IMR-90 (cell line): ENCODE measurements at regions not wholly inside any gene's neighbourhood (a gene's known extent, or its start where the extent isn't known, plus 50 kb on each side); places are given as distances from the start of the nearest gene placed in this dataset.
A peak's percentile ranks its signal among the peaks of the same experiment; 100 is the strongest.

Experiments used
- ATAC-seq: fragments of 200-7000 bp; cut with Tn5 transposase; 2 replicates; pipeline ENCODE4 v1.9.1; 2020; ENCODE audit warnings: low read depth, mild to moderate bottlenecking, moderate library complexity
- BruUV-seq: library from RNA; stranded (reverse); fragments of 400-500 nt; replicated peaks from 2 replicates; lab custom pipeline; 2021; lab: Mats Ljungman, UMichigan
- CTCF ChIA-PET: fragments of 300-600 bp; formaldehyde crosslinking; extraction: SDS; loops from one replicate; lab custom pipeline; 2021; ENCODE audit warnings: antibody characterized with exemption; lab: Yijun Ruan, JAX
- POLR2A ChIA-PET: fragments of 300-600 bp; sonication (Branson Sonifier 250); formaldehyde crosslinking; loops from one replicate; lab custom pipeline; 2022; ENCODE audit warnings: antibody characterized with exemption; ENCODE audit not compliant: unreplicated experiment; lab: Charles Lee
- DNase-seq: peaks from one replicate; pipeline ENCODE4 v3.0.0; 2013
- H2AFZ ChIP-seq: replicated peaks from 2 replicates; pipeline ENCODE3; 2013; ENCODE audit warnings: low read length, mild to moderate bottlenecking; ENCODE audit not compliant: poor library complexity
- H2AK5ac ChIP-seq: 2 replicates; pipeline ENCODE4 v1.6.1; 2013; ENCODE audit warnings: low read depth, low read length, inconsistent platforms
- H2AK9ac ChIP-seq: replicated peaks from 2 replicates; pipeline ENCODE3; 2013; ENCODE audit warnings: mild to moderate bottlenecking, low read depth, low read length, moderate library complexity; ENCODE audit not compliant: poor library complexity
- H2BK120ac ChIP-seq: 2 replicates; pipeline ENCODE4 v1.6.1; 2013; ENCODE audit warnings: low read depth, low read length, inconsistent platforms
- H2BK15ac ChIP-seq: 3 replicates; pipeline ENCODE4 v1.6.1; 2013; ENCODE audit warnings: low read depth, low read length, inconsistent platforms
- H2BK20ac ChIP-seq: 2 replicates; pipeline ENCODE4 v1.6.1; 2013; ENCODE audit warnings: low read depth, mild to moderate bottlenecking, inconsistent platforms, low read length, moderate library complexity
- H2BK5ac ChIP-seq: 2 replicates; pipeline ENCODE4 v1.6.1; 2013; ENCODE audit warnings: mild to moderate bottlenecking, low read depth, low read length, inconsistent platforms; ENCODE audit not compliant: poor library complexity, severe bottlenecking
- H3K14ac ChIP-seq: replicated peaks from 2 replicates; pipeline ENCODE4 v1.6.1; 2013; ENCODE audit warnings: low read depth, low read length, inconsistent platforms
- H3K18ac ChIP-seq: 2 replicates; pipeline ENCODE4 v1.6.1; 2013; ENCODE audit warnings: low read depth, low read length, control low read depth
- H3K23ac ChIP-seq: 2 replicates; pipeline ENCODE4 v1.6.1; 2013; ENCODE audit warnings: low read depth, low read length, inconsistent platforms
- H3K27ac ChIP-seq: 2 replicates; pipeline ENCODE4 v1.5.1; 2013; ENCODE audit warnings: mild to moderate bottlenecking, control low read depth, low read length; ENCODE audit not compliant: insufficient read depth
- H3K27me3 ChIP-seq: 2 replicates; pipeline ENCODE4 v1.6.1; 2013; ENCODE audit warnings: low read length; ENCODE audit not compliant: control insufficient read depth, insufficient read depth
- H3K36me3 ChIP-seq: 2 replicates; pipeline ENCODE4 v1.6.1; 2013; ENCODE audit warnings: low read length, mixed read lengths; ENCODE audit not compliant: control insufficient read depth, insufficient read depth
- H3K4ac ChIP-seq: 2 replicates; pipeline ENCODE4 v1.6.1; 2013; ENCODE audit warnings: low read depth, low read length, inconsistent platforms
- H3K4me1 ChIP-seq: 2 replicates; pipeline ENCODE4 v1.6.1; 2013; ENCODE audit warnings: low read length, mixed read lengths; ENCODE audit not compliant: control insufficient read depth, insufficient read depth
- H3K4me2 ChIP-seq: 2 replicates; pipeline ENCODE4 v1.6.1; 2013; ENCODE audit warnings: low read depth, mild to moderate bottlenecking, control low read depth, low read length, moderate library complexity
- H3K4me3 ChIP-seq: 2 replicates; pipeline ENCODE4 v1.5.1; 2013; ENCODE audit warnings: low read depth, mild to moderate bottlenecking, control low read depth, low read length, moderate library complexity; ENCODE audit not compliant: insufficient read depth
- H3K56ac ChIP-seq: 2 replicates; pipeline ENCODE4 v1.6.1; 2013; ENCODE audit warnings: low read length, inconsistent platforms; ENCODE audit not compliant: insufficient read depth; ENCODE audit errors: extremely low read depth
- H3K79me1 ChIP-seq, 2 experiments: 2 replicates each; pipeline ENCODE4 v1.6.1; 2013; ENCODE audit warnings: low read length in 2 of 2, inconsistent platforms in 1 of 2, low read depth in 1 of 2
- H3K9ac ChIP-seq: 2 replicates; pipeline ENCODE4 v1.6.1; 2013; ENCODE audit warnings: low read depth, low read length, control low read depth
- H3K9me1 ChIP-seq: 2 replicates; pipeline ENCODE4 v1.6.1; 2013; ENCODE audit warnings: low read length, inconsistent platforms; ENCODE audit not compliant: insufficient read depth
- H3K9me3 ChIP-seq: 2 replicates; pipeline ENCODE4 v1.6.1; 2013; ENCODE audit warnings: low read length; ENCODE audit not compliant: control insufficient read depth, insufficient read depth
- H4K20me1 ChIP-seq: 2 replicates; pipeline ENCODE4 v1.6.1; 2013; ENCODE audit warnings: low read length, inconsistent platforms; ENCODE audit not compliant: insufficient read depth
- H4K5ac ChIP-seq: 2 replicates; pipeline ENCODE4 v1.6.1; 2013; ENCODE audit warnings: mild to moderate bottlenecking, low read depth, low read length, control low read depth
- H4K8ac ChIP-seq, 2 experiments: 2 replicates each; pipeline ENCODE4 v1.6.1; 2013; ENCODE audit warnings: low read depth in 2 of 2, low read length in 2 of 2, control low read depth in 1 of 2, inconsistent platforms in 1 of 2
- H4K91ac ChIP-seq: 2 replicates; pipeline ENCODE4 v1.6.1; 2013; ENCODE audit warnings: low read depth, low read length, inconsistent platforms; ENCODE audit not compliant: insufficient read depth
- CEBPB ChIP-seq: IDR thresholded peaks from 2 replicates; pipeline ENCODE4 v1.6.1; 2012; ENCODE audit warnings: low read depth, low read length, improper control_type of control experiment
- MXI1 ChIP-seq: IDR thresholded peaks from 2 replicates; pipeline ENCODE4 v1.6.1; 2012; ENCODE audit warnings: low read depth, mild to moderate bottlenecking, low read length, moderate library complexity, borderline replicate concordance
- WGBS, 2 experiments: methylation state at CpG; one replicate each; pipeline versions ENCODE4 v1.1.5 to v1.1.7; 2013; ENCODE audit warnings: missing lambda C conversion rate in 2 of 2; ENCODE audit not compliant: insufficient read length in 1 of 2; ENCODE audit errors: extremely low coverage in 2 of 2; 5-methylcytosine and 5-hydroxymethylcytosine counted together
- dilution Hi-C: fragments of 300-500 bp; cut with HindIII; formaldehyde crosslinking; loops from one replicate; pipeline ENCODE4 v1.14.3; 2018; ENCODE audit warnings: low sequenced_read_pairs; ENCODE audit not compliant: unreplicated experiment
- in situ Hi-C: fragments of 300-500 bp; cut with MboI; formaldehyde crosslinking; loops from 3 replicates; pipeline ENCODE4 v1.14.3; 2019; ENCODE audit warnings: low sequenced_read_pairs, inconsistent platforms, mixed read lengths
- intact Hi-C: fragments of 100-400 bp; cut with micrococcal nuclease; formaldehyde crosslinking; loops from 2 replicates; pipeline ENCODE4 v1.10.0; 2022

GRCh38 chr9:13860019-13860418 lies 453.9 kb downstream of the NFIB start:
- dilution Hi-C loops (no loop called here), intact Hi-C loops (no loop called here), in situ Hi-C loops (no loop called here)
- ChIA-PET CTCF (no interaction called here), POLR2A (no interaction called here)
- Histone ChIP-seq H3K56ac (no peak overlapping the region), H2BK20ac (no peak overlapping the region), H3K14ac (no peak overlapping the region), H3K9ac (no peak overlapping the region), H3K27me3 (no peaks in the 10 kb centered on the region), H3K18ac (no peak overlapping the region), H3K4me1 (no peaks in the 10 kb centered on the region), H2BK120ac (no peak overlapping the region), H2BK15ac (no peak overlapping the region), H3K23ac (no peak overlapping the region), H3K36me3 (no peaks in the 10 kb centered on the region), H3K79me1 (no peaks in the 10 kb centered on the region), H3K4me2 (no peak overlapping the region), H4K5ac (no peak overlapping the region), H3K9me3 (no peaks in the 10 kb centered on the region), H3K4me3 (no peak overlapping the region), H2AK5ac (no peak overlapping the region), H4K91ac (no peak overlapping the region), H3K27ac (no peak overlapping the region), H3K4ac (no peak overlapping the region), H2AK9ac (no peak overlapping the region), H3K9me1 (no peaks in the 10 kb centered on the region), H4K8ac (no peak overlapping the region), H2AFZ (no peak overlapping the region), H2BK5ac (no peak overlapping the region), H4K20me1 (no peaks in the 10 kb centered on the region)
- WGBS, 2 experiments, result 100% methylated on average over 1 of the region's 5 CpGs; no CpG with 5 or more reads in 1 of the 2 experiments
- ATAC-seq (no peak), DNase-seq (no peak)
- TF ChIP-seq MXI1 (no peak), CEBPB (0 out of 2 replicates have a peak, but pooled peaks have one; percentile 38)
- no TSS peak for BruUV-seq
